Prostate gland (tissue), 2 donors: ENCODE measurements at regions not wholly inside any gene's neighbourhood (a gene's known extent, or its start where the extent isn't known, plus 50 kb on each side); places are given as distances from the start of the nearest gene placed in this dataset.

Experiments used
- DNase-seq: peaks from one replicate; pipeline ENCODE4 v3.0.0-alpha.2; 2019; ENCODE audit warnings: low spot score
- H3K27ac ChIP-seq, 2 donors: fragments of 200-600 bp; sonication (generic); 2 replicates each; pipeline ENCODE4 v1.5.1; 2017 to 2019
- H3K27me3 ChIP-seq: fragments of 200-600 bp; sonication (generic); replicated peaks from 2 replicates; pipeline ENCODE4 v1.5.1; 2019; ENCODE audit not compliant: insufficient read depth
- H3K36me3 ChIP-seq, 2 donors: fragments of 200-600 bp; sonication (generic); 1 replicate in 1 of 2; 2 replicates in 1 of 2; pipeline versions ENCODE4 v1.5.1 to v1.8.1; 2017 to 2019
- H3K4me1 ChIP-seq: fragments of 200-600 bp; sonication (generic); replicated peaks from 2 replicates; pipeline ENCODE4 v1.5.1; 2019
- H3K4me3 ChIP-seq, 2 donors: fragments of 200-600 bp; sonication (generic); 2 replicates each; pipeline ENCODE4 v1.5.1; 2017 to 2019
- H3K9me3 ChIP-seq: fragments of 200-600 bp; sonication (generic); 2 replicates; pipeline ENCODE4 v1.5.1; 2017
- POLR2A ChIP-seq: fragments of 450-650 bp; IDR thresholded peaks from one replicate; pipeline ENCODE4 v1.6.1; 2016; ENCODE audit warnings: antibody characterized with exemption, mild to moderate bottlenecking
- POLR2AphosphoS5 ChIP-seq: sonication (generic); formaldehyde crosslinking; IDR thresholded peaks from one replicate; pipeline ENCODE4 v1.6.1; 2017; ENCODE audit warnings: antibody characterized with exemption
- WGBS: methylation state at CpG from one replicate; pipeline ENCODE4 v1.1.5; 2018; 5-methylcytosine and 5-hydroxymethylcytosine counted together
- intact Hi-C: fragments of 100-400 bp; cut with DNase I; formaldehyde crosslinking; loops from one replicate; pipeline ENCODE4 v1.14.2; 2022
- TF ChIP-seq, protein P1 (sequence below), 4 experiments: fragments of 200-600 bp in 2 of 4; fragments of 450-650 bp in 2 of 4; sonication (generic) in 2 of 4; IDR thresholded peaks; 1 replicate in 3 of 4; 2 replicates in 1 of 4; pipeline ENCODE4 v1.5.1; 2016 to 2019; ENCODE audit warnings: antibody characterized with exemption in 4 of 4, mild to moderate bottlenecking in 2 of 4, moderate library complexity in 2 of 4

DNA sequence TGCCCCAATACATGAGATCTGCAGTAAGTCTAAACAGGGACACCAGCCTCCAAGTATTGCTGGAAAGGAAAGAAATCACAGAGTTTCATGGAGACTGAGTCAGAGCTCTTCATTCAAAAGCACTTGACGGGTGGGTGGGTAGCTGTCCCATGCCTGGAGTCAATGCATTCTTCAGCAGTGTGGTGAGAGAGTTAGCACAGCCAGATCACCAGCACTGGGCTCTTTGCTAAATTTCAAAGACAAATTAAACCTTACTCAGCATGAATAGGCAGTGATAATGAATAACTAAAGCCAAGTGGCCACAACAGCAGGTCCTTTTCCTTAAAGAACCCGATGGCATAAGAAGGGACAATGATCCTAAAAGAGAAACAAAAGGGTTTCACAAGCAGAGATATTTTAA, 192.4 kb downstream of the ACTL7B start:
- 56% methylated on average over 2 of the region's 2 CpGs for WGBS
- Histone ChIP-seq H3K36me3 (no peaks in the 10 kb centered on the region), H3K27ac (no peak overlapping the region), H3K9me3 (no peaks in the 10 kb centered on the region), H3K4me3 (no peak overlapping the region), H3K27me3 (no peaks in the 10 kb centered on the region), H3K4me1 (no peaks in the 10 kb centered on the region)
- DNase-seq, result no peak
- no peak for TF ChIP-seq POLR2A
- no peak for TF ChIP-seq POLR2AphosphoS5
- TF ChIP-seq, protein P1, sequence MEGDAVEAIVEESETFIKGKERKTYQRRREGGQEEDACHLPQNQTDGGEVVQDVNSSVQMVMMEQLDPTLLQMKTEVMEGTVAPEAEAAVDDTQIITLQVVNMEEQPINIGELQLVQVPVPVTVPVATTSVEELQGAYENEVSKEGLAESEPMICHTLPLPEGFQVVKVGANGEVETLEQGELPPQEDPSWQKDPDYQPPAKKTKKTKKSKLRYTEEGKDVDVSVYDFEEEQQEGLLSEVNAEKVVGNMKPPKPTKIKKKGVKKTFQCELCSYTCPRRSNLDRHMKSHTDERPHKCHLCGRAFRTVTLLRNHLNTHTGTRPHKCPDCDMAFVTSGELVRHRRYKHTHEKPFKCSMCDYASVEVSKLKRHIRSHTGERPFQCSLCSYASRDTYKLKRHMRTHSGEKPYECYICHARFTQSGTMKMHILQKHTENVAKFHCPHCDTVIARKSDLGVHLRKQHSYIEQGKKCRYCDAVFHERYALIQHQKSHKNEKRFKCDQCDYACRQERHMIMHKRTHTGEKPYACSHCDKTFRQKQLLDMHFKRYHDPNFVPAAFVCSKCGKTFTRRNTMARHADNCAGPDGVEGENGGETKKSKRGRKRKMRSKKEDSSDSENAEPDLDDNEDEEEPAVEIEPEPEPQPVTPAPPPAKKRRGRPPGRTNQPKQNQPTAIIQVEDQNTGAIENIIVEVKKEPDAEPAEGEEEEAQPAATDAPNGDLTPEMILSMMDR (IDR thresholded peaks at IDR 0.05), result no peak
- intact Hi-C loops, result loop anchor here (5.0 kb wide), 1 partner anchor 51 kb away; no protein-coding TSS in a partner anchor

DNA sequence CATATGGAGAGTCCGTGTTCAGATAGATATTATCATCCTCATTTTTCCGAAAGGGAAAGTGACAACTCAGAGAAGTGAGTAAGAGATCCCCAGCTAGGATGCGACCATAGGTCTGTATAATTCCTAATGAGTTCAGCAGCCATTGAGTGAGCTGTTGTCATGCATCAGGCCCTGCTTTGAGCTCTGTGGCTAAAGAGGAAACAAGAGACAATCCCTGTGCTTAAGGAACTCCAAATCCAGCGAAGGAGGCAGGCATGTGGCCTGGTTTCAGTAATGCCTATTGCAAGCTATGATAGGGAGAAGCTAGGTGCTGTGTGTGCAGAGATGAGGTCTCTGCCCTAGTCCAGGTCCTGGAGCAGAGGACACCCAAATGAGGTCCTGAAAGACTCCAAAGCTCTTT, 192.8 kb downstream of the ACTL7B start:
- DNase-seq, result no peak
- Histone ChIP-seq H3K4me1 (no peaks in the 10 kb centered on the region), H3K27me3 (no peaks in the 10 kb centered on the region), H3K36me3 (no peaks in the 10 kb centered on the region), H3K27ac (no peak overlapping the region), H3K9me3 (no peaks in the 10 kb centered on the region), H3K4me3 (no peak overlapping the region)
- intact Hi-C loops, result loop anchor here (5.0 kb wide), 1 partner anchor 51 kb away; no protein-coding TSS in a partner anchor
- TF ChIP-seq POLR2AphosphoS5, result no peak
- TF ChIP-seq, protein P1 (IDR thresholded peaks at IDR 0.05), result no peak
- no peak for TF ChIP-seq POLR2A
- 94% methylated on average over 4 of the region's 4 CpGs for WGBS

DNA sequence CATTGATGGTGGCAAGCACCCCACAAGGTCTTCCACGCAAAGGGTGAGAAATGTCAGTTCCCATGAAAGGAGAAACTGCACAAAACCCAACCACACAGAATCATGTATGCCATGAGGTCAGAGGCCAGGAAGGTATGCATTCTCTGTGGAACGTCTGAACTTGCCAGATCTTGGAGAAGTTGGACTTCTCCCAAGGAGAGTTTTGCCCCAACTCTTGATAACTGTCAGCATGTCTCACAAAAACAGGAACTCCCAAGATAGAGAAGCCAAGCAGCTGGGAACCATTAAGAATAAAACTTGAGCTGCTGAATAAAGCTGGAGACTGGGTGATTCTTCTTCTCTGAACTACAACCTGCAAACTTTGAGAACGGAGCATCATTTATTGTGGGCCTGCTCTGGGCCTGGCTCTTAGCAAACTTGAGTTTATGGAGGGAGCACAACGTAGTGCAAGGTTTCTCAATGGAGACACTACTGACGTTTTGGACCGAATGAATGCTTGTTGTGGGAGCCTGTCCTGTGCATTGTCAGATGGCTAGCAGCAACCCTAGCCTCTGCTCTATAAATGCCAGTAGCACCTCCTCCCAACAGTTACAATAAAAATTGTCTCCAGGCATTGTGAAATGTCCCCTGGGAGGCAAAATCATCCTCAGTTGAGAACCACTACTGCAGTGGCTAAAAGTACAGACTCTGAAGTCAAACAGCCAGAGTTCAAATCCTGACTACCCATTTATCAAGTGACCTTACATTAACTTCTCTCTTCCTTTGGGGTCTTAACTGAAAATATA, 193.5 kb downstream of the ACTL7B start:
- Histone ChIP-seq H3K36me3 (no peaks in the 10 kb centered on the region), H3K4me1 (no peaks in the 10 kb centered on the region), H3K9me3 (no peaks in the 10 kb centered on the region), H3K27ac (no peak overlapping the region), H3K4me3 (no peak overlapping the region), H3K27me3 (no peaks in the 10 kb centered on the region)
- TF ChIP-seq POLR2AphosphoS5 (no peak), POLR2A (no peak)
- TF ChIP-seq, protein P1 (IDR thresholded peaks at IDR 0.05), result no peak
- intact Hi-C loops, result loop anchor here (5.0 kb wide), 1 partner anchor 50 kb away; no protein-coding TSS in a partner anchor
- 69% methylated on average over 6 of the region's 6 CpGs for WGBS
- no peak for DNase-seq

DNA sequence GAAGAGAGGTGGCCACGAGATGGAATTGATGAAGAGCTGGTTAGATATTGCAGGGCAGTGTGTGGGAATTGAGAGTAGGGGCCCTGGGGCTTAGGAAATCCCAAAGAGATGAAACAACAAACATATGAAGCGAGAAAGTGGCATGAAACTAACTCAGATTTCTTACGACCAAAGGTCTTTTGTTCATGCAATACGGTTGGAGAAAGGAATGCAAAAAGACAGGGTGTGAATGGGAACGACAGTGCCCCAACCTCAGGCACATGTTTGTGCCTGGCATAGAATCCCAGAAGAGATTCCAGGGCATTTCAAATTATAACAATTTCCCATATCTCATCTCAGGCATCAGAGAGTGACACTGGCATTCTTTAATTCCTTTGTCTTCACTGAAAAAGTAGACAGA, 199.2 kb downstream of the ACTL7B start:
- no peak for TF ChIP-seq POLR2AphosphoS5
- TF ChIP-seq, protein P1 (IDR thresholded peaks at IDR 0.05), result no peak
- no peak for TF ChIP-seq POLR2A
- WGBS, result 60% methylated on average over 5 of the region's 5 CpGs
- no peaks in the 10 kb centered on the region for H3K4me1 ChIP-seq
- H3K27me3 ChIP-seq, result no peaks in the 10 kb centered on the region
- H3K9me3 ChIP-seq, result no peaks in the 10 kb centered on the region
- no peak overlapping the region for H3K27ac ChIP-seq
- no peak overlapping the region for H3K4me3 ChIP-seq
- no peaks in the 10 kb centered on the region for H3K36me3 ChIP-seq
- intact Hi-C loops, result no loop called here
- DNase-seq, result no peak

DNA sequence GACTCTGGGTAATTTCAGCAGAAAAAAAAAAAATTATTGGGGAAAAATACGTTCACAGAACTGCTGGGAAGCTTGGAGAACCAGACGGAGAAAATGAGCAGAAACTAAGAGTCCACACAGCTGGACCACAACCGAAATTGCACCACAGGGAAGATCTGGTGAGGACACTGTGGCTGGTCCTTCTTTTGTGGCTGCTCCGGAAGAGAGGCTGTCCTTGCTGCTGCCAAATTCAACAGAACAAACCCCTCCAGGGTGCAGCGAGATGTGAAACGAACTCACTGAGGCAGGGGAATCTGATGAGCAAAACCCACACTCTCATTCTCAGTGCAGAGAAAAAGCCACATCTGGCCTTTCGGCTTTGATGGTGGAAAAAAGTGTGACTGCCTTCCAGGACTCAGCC, 200.0 kb downstream of the ACTL7B start:
- 74% methylated on average over 7 of the region's 7 CpGs for WGBS

More for the DNA sequence above, 200.0 kb downstream of the ACTL7B start:
- TF ChIP-seq POLR2A (no peak), POLR2AphosphoS5 (no peak)
- TF ChIP-seq, protein P1 (IDR thresholded peaks at IDR 0.05), result no peak
- no peaks in the 10 kb centered on the region for H3K4me1 ChIP-seq
- no peak overlapping the region for H3K4me3 ChIP-seq
- H3K27me3 ChIP-seq, result no peaks in the 10 kb centered on the region
- no peak for DNase-seq
- H3K27ac ChIP-seq, result no peak overlapping the region
- H3K36me3 ChIP-seq, result no peaks in the 10 kb centered on the region
- intact Hi-C loops, result no loop called here
- no peaks in the 10 kb centered on the region for H3K9me3 ChIP-seq
